GM12865 (cell line): ENCODE measurements at regions not wholly inside any gene's neighbourhood (a gene's known extent, or its start where the extent isn't known, plus 50 kb on each side); places are given as distances from the start of the nearest gene placed in this dataset.

Source experiments
- DNase-seq: peaks from one replicate; pipeline ENCODE4 v3.0.0; 2010; ENCODE audit warnings: low read depth
- H3K4me3 ChIP-seq: 2 replicates; pipeline ENCODE4 v1.5.1; 2011; ENCODE audit warnings: mild to moderate bottlenecking, low read depth, low read length, control low read depth
- TF ChIP-seq, protein P1 (sequence below): IDR thresholded peaks from 2 replicates; pipeline ENCODE4 v1.5.1; 2011; ENCODE audit warnings: low read length, control low read depth, low read depth, inconsistent platforms; ENCODE audit not compliant: insufficient read depth; ENCODE audit errors: missing control alignments

DNA sequence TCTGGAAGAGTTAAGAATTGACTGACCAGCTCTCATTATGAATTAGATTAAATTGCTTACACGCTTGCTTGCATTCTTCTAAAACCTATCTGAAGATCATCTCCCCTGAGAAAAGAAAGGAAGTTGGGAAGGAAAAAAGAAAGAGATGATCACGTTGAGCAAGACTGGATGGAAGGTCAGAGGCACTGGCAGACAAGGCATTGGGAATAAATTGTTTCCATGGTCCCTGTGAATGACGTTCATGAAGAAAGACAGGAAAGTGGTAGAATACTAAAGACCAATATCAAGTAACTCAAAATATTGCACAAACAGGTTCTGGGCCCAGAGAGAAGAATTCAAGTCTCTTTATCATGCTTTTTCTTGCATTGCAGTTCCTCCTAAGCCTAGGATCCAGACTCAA lies 1045.4 kb upstream of the MAP3K7 start:
- TF ChIP-seq, protein P1, sequence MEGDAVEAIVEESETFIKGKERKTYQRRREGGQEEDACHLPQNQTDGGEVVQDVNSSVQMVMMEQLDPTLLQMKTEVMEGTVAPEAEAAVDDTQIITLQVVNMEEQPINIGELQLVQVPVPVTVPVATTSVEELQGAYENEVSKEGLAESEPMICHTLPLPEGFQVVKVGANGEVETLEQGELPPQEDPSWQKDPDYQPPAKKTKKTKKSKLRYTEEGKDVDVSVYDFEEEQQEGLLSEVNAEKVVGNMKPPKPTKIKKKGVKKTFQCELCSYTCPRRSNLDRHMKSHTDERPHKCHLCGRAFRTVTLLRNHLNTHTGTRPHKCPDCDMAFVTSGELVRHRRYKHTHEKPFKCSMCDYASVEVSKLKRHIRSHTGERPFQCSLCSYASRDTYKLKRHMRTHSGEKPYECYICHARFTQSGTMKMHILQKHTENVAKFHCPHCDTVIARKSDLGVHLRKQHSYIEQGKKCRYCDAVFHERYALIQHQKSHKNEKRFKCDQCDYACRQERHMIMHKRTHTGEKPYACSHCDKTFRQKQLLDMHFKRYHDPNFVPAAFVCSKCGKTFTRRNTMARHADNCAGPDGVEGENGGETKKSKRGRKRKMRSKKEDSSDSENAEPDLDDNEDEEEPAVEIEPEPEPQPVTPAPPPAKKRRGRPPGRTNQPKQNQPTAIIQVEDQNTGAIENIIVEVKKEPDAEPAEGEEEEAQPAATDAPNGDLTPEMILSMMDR: no peak
- DNase-seq: no peak
- H3K4me3 ChIP-seq: no peak overlapping the region

DNA sequence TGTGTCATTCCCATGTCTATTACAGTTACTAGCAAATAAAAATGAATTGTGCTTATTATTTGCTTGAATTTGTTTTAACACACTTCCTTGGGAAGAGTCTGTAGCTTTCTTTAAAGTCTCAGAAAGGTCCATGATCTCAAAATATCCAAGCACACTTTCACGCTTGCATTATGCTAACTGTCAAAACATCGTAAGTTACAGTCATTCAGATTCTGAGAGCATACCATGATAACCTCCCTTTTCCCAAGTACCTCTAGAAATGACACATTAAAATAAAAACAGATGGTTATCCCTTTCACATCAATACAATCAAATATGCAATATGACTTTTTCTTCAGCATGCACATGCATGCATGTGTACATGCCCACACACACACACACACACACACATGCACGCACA lies 1044.4 kb upstream of the MAP3K7 start:
- no peak overlapping the region for H3K4me3 ChIP-seq
- no peak for DNase-seq
- TF ChIP-seq, protein P1: no peak

DNA sequence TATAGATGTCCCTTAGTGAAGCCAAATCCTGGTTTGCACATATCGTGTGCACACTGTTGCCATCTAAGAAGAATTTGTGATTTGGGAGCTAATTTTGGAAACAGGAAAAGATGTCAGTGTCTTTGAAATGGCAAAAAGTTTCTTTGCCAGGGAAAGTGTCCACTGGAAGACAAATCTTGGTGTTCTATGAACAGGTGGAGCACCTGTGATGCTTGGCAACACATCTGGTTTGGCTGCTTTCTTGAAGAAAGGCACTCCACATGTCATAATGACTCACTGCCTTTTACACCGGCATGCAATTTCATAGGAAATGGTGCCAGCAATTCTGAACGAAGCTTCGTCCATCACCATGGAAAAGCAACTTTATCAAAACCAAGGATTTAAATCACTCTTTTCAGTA lies 1040.0 kb upstream of the MAP3K7 start:
- TF ChIP-seq, protein P1: no peak
- DNase-seq: no peak
- H3K4me3 ChIP-seq: no peak overlapping the region

GRCh38 chr6:91613481-91613880 lies 1026.6 kb upstream of the MAP3K7 start:
- DNase-seq: no peak
- TF ChIP-seq, protein P1: no peak
- H3K4me3 ChIP-seq: no peak overlapping the region

DNA sequence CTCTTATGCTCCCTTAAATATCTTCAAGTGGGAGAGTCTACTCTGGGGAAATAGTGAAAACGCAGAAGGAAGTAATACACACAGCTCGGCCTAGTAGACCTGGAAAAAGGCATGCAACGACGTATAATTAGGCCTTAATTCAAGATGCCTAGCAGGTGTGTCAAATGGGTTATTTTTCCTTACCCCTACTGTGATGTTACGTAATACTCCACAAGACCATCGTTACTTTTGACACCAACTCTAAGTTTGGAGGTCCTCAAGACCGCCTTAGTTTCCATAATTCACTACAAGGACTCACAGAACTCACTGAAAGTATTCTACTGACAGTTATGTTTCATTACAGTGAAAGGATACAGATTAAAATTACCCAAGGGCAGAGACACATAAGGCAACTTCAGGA lies 1024.3 kb upstream of the MAP3K7 start:
- H3K4me3 ChIP-seq: no peak overlapping the region
- TF ChIP-seq, protein P1: no peak
- no peak for DNase-seq

DNA sequence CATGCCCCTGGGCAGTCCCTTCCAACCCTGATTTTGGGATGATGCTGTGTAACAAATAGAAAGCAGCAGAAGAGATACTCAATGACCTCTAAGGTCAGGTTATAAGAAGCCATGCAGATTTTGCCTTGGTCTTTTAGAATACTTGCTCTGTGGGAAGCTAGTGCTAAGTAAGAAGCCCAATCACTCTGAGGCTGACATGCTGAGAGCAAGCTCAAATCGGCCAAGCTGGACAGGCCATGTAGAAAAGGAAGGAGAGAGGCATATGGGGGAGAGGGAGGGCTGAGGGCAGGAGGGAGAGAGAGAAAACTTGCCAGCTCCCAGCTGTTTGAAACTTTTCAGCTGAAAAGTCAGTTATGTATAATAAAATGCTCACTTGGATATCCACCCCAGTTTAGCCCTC lies 1021.6 kb upstream of the MAP3K7 start:
- no peak for DNase-seq
- TF ChIP-seq, protein P1: no peak
- no peak overlapping the region for H3K4me3 ChIP-seq

GRCh38 chr6:91606148-91606901 lies 1019.5 kb upstream of the MAP3K7 start:
- no peak overlapping the region for H3K4me3 ChIP-seq
- DNase-seq: no peak
- TF ChIP-seq, protein P1: no peak
